A549 (cell line): ENCODE measurements at regions not wholly inside any gene's neighbourhood (a gene's known extent, or its start where the extent isn't known, plus 50 kb on each side); places are given as distances from the start of the nearest gene placed in this dataset.

Source experiments
- ATAC-seq, 2 experiments: fragments of 200-7000 bp in 1 of 2; fragments of >200 bp in 1 of 2; cut with Nextera tagmentation in 1 of 2; cut with Tn5 transposase in 1 of 2; 3 replicates each; pipeline versions ENCODE4 v1.8.0 to v1.9.1; 2018 to 2020; ENCODE audit warnings: mild to moderate bottlenecking in 1 of 2, moderate library complexity in 1 of 2
- CTCF ChIA-PET: fragments of 300-600 bp; sonication (Branson Sonifier 250); formaldehyde crosslinking; extraction: SDS; loops from one replicate; lab custom pipeline; 2021; ENCODE audit warnings: antibody characterized with exemption, inconsistent platforms; lab: Yijun Ruan, JAX
- POLR2A ChIA-PET: fragments of 350-600 bp; formaldehyde crosslinking; extraction: SDS; loops from one replicate; lab custom pipeline; 2021; ENCODE audit warnings: antibody characterized with exemption, inconsistent platforms; lab: Yijun Ruan, JAX
- DNase-seq, 2 experiments: peaks; one replicate each; pipeline versions ENCODE4 v3.0.0 to v3.0.0-alpha.2; 2011 to 2016; ENCODE audit warnings: low read depth in 1 of 2, low spot score in 1 of 2
- FAIRE-seq: peaks from 2 replicates; lab custom pipeline; 2011; peaks lifted over from hg19 to GRCh38; lab: Jason Lieb, UNC
- H3K27ac ChIP-seq, 2 experiments: fragments of >200 bp; sonication (Bioruptor Twin); formaldehyde crosslinking; 3 replicates each; pipeline ENCODE4 v1.5.1; 2016 to 2017
- H3K4me1 ChIP-seq: fragments of >200 bp; sonication (Bioruptor Twin); formaldehyde crosslinking; 3 replicates; pipeline ENCODE4 v1.6.1; 2016
- H3K4me2 ChIP-seq: fragments of >200 bp; sonication (Bioruptor Twin); formaldehyde crosslinking; 3 replicates; pipeline ENCODE4 v1.6.1; 2016
- H3K4me3 ChIP-seq: fragments of >200 bp; sonication (Bioruptor Twin); formaldehyde crosslinking; 3 replicates; pipeline ENCODE4 v1.5.1; 2016
- H3K9me3 ChIP-seq: fragments of >200 bp; sonication (Bioruptor Twin); formaldehyde crosslinking; 3 replicates; pipeline ENCODE4 v1.6.1; 2016
- BHLHE40 ChIP-seq: IDR thresholded peaks from 2 replicates; pipeline ENCODE4 v1.6.1; 2012; ENCODE audit warnings: low read depth, low read length, inconsistent platforms
- CTCF ChIP-seq: fragments of >200 bp; sonication (Bioruptor Twin); formaldehyde crosslinking; IDR thresholded peaks from 3 replicates; pipeline ENCODE4 v1.5.1; 2016
- E2F6 ChIP-seq: IDR thresholded peaks from 2 replicates; pipeline ENCODE4 v1.6.1; 2012; ENCODE audit warnings: low read depth, borderline replicate concordance
- EHF ChIP-seq: fragments of 250-450 bp; sonication (Bioruptor Pico); IDR thresholded peaks from 2 replicates; pipeline ENCODE4 v1.5.0; 2020; ENCODE audit warnings: mild to moderate bottlenecking
- EP300 ChIP-seq, 2 experiments: fragments of >200 bp; sonication (Bioruptor Twin); formaldehyde crosslinking; IDR thresholded peaks; 2 replicates in 1 of 2; 3 replicates in 1 of 2; pipeline ENCODE4 v1.6.1; 2016 to 2017
- FOSL2 ChIP-seq, 2 experiments: fragments of 450-650 bp in 1 of 2; fragments of >200 bp in 1 of 2; sonication (Bioruptor Twin) in 1 of 2; formaldehyde crosslinking; IDR thresholded peaks; 2 replicates each; pipeline versions ENCODE4 v1.5.0 to v1.6.1; 2016 to 2020; ENCODE audit warnings: mild to moderate bottlenecking in 1 of 2, moderate library complexity in 1 of 2
- HEYL ChIP-seq: fragments of 250-450 bp; sonication (Bioruptor Pico); IDR thresholded peaks from 2 replicates; pipeline ENCODE4 v1.8.0; 2021; ENCODE audit warnings: mild to moderate bottlenecking, moderate library complexity
- HOXB5 ChIP-seq: fragments of 250-450 bp; sonication (Bioruptor Pico); IDR thresholded peaks from 2 replicates; pipeline ENCODE4 v1.5.0; 2020; ENCODE audit warnings: mild to moderate bottlenecking, moderate library complexity
- KDM1A ChIP-seq: fragments of 200-600 bp; sonication (generic); IDR thresholded peaks from 2 replicates; pipeline ENCODE4 v1.6.1; 2016; ENCODE audit warnings: low read depth, mild to moderate bottlenecking
- MAZ ChIP-seq: fragments of 150-350 bp; IDR thresholded peaks from 2 replicates; pipeline ENCODE4 v1.6.1; 2014; ENCODE audit warnings: antibody characterized with exemption, low read depth, low read length, borderline replicate concordance
- NPAS2 ChIP-seq: fragments of 250-450 bp; sonication (Bioruptor Pico); IDR thresholded peaks from 2 replicates; pipeline ENCODE4 v1.8.0; 2022; ENCODE audit warnings: mild to moderate bottlenecking, moderate library complexity, borderline replicate concordance
- PHF8 ChIP-seq: fragments of 200-600 bp; sonication (generic); IDR thresholded peaks from 2 replicates; pipeline ENCODE4 v1.6.1; 2016; ENCODE audit warnings: low read depth, mild to moderate bottlenecking, antibody characterized with exemption, moderate library complexity, borderline replicate concordance
- POLR2A ChIP-seq: IDR thresholded peaks from 2 replicates; pipeline ENCODE4 v1.6.1; 2012; ENCODE audit warnings: mild to moderate bottlenecking, low read length
- POLR2AphosphoS2 ChIP-seq: conservative IDR thresholded peaks from 2 replicates; pipeline ENCODE4 v1.6.1; 2012; ENCODE audit warnings: low read length, improper control_type of control experiment, inconsistent platforms
- REST ChIP-seq: fragments of 200-600 bp; sonication (generic); IDR thresholded peaks from 2 replicates; pipeline ENCODE4 v1.6.1; 2016; ENCODE audit warnings: antibody characterized with exemption, mild to moderate bottlenecking, moderate library complexity
- TFCP2L1 ChIP-seq: fragments of 250-450 bp; sonication (Bioruptor Pico); IDR thresholded peaks from 2 replicates; pipeline ENCODE4 v1.5.0; 2021; ENCODE audit warnings: mild to moderate bottlenecking
- TP53 ChIP-seq: fragments of 250-450 bp; sonication (Bioruptor Pico); IDR thresholded peaks from 2 replicates; pipeline ENCODE4 v1.5.0; 2021; ENCODE audit warnings: mild to moderate bottlenecking, moderate library complexity
- USF2 ChIP-seq: fragments of 450-650 bp; IDR thresholded peaks from 2 replicates; pipeline ENCODE4 v1.6.1; 2014; ENCODE audit warnings: antibody characterized with exemption
- ZC3H11A ChIP-seq: fragments of 450-650 bp; IDR thresholded peaks from 2 replicates; pipeline ENCODE4 v1.6.1; 2014; ENCODE audit warnings: antibody characterized with exemption, mild to moderate bottlenecking
- ZFP36 ChIP-seq: fragments of 450-650 bp; IDR thresholded peaks from 2 replicates; pipeline ENCODE4 v1.6.1; 2014; ENCODE audit warnings: borderline replicate concordance; ENCODE audit not compliant: partially characterized antibody
- ZNF302 ChIP-seq: fragments of 250-450 bp; sonication (Bioruptor Pico); IDR thresholded peaks from 2 replicates; pipeline ENCODE4 v1.9.0; 2021; ENCODE audit warnings: inconsistent platforms, mild to moderate bottlenecking, moderate library complexity
- ZSCAN20 ChIP-seq: fragments of 250-450 bp; sonication (Bioruptor Pico); IDR thresholded peaks from 2 replicates; pipeline ENCODE4 v1.8.0; 2022; ENCODE audit warnings: mild to moderate bottlenecking, moderate library complexity
- WGBS: methylation state at CpG from one replicate; pipeline ENCODE4 v1.1.6; 2017; ENCODE audit errors: missing lambda C conversion rate; 5-methylcytosine and 5-hydroxymethylcytosine counted together

- H3K4me3 ChIP-seq: no peak overlapping the region
- 100% methylated on average over 1 of the region's 1 CpG for WGBS
- H3K27ac ChIP-seq: no peak overlapping the region
- H3K4me2 ChIP-seq: no peak overlapping the region
- FAIRE-seq (no peak), ATAC-seq (no peak), DNase-seq (no peak)
- POLR2A ChIA-PET: no interaction called here
- no peak for TF ChIP-seq NPAS2
- TF ChIP-seq REST: no peak
- TF ChIP-seq POLR2A: no peak
- no peak for TF ChIP-seq PHF8
- no peak for TF ChIP-seq EHF
- no peak for TF ChIP-seq HEYL
- TF ChIP-seq FOSL2 (IDR thresholded peaks at IDR 0.05): no peak
- no peak for TF ChIP-seq FOSL2 (CRISPR knock-in tag; IDR thresholded peaks at IDR 0.05)
- no peak for TF ChIP-seq ZFP36
- no peak for TF ChIP-seq EP300 (IDR thresholded peaks at IDR 0.05)
- no peak for TF ChIP-seq MAZ
- TF ChIP-seq KDM1A: no peak
- no peak for TF ChIP-seq ZSCAN20 (CRISPR knock-in tag)
- no peak for TF ChIP-seq BHLHE40
- no peak for TF ChIP-seq USF2
- no peak for TF ChIP-seq HOXB5
- TF ChIP-seq ZNF302: no peak
- no peak for TF ChIP-seq TP53 (CRISPR knock-in tag)
- no peak for TF ChIP-seq TFCP2L1 (CRISPR knock-in tag)
- no peak for TF ChIP-seq ZC3H11A
- H3K4me1 ChIP-seq: no peaks in the 10 kb centered on the region
- no peaks in the 10 kb centered on the region for H3K9me3 ChIP-seq
- CTCF ChIA-PET: no interaction called here
Observed at GRCh38 chr1:80847904-80848303, 952.8 kb upstream of the ADGRL2 start.

GRCh38 chr1:80846966-80847365 lies 953.8 kb upstream of the ADGRL2 start:
- 17% methylated on average over 1 of the region's 1 CpG for WGBS
- CTCF ChIA-PET: no interaction called here
- TF ChIP-seq EHF (no peak), CTCF (no peak), POLR2AphosphoS2 (no peak), ZFP36 (no peak), E2F6 (no peak)
- TF ChIP-seq, all 56 proteins: peak for 0
- H3K4me3 ChIP-seq: no peak overlapping the region
- H3K4me2 ChIP-seq: no peak overlapping the region
- no peaks in the 10 kb centered on the region for H3K9me3 ChIP-seq
- H3K4me1 ChIP-seq: no peaks in the 10 kb centered on the region
- POLR2A ChIA-PET: no interaction called here
- ATAC-seq: no peak
- no peak for FAIRE-seq
- H3K27ac ChIP-seq: no peak overlapping the region
- no peak for DNase-seq
